ENCODE measurements at regions not wholly inside any gene's neighbourhood (a gene's known extent, or its start where the extent isn't known, plus 50 kb on each side); places are given as distances from the start of the nearest gene placed in this dataset.

DNA sequence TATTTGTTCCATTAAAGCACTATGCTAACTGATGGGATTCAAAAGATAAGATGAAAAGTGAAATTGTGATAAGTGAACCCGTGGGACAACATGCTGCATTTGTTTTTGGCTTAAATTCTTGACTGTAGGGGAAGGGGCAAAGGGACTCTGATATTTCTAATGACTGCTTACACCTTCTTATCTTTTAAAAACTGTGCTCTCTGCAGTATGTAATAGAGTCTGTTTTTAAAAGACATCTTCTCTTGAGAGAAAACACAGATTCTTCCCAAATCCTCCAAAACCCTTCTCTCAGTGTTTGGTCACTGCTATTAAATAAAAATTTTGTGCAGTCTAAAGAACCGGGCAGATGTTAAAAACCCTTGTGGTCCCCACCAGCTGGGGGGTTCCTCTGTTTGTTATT is 327.8 kb upstream of the FANCL start:
- TF ChIP-seq CHD4 (IDR thresholded peaks at IDR 0.05; ENCODE audit: borderline replicate concordance), result no peak
- TF ChIP-seq, protein P1, sequence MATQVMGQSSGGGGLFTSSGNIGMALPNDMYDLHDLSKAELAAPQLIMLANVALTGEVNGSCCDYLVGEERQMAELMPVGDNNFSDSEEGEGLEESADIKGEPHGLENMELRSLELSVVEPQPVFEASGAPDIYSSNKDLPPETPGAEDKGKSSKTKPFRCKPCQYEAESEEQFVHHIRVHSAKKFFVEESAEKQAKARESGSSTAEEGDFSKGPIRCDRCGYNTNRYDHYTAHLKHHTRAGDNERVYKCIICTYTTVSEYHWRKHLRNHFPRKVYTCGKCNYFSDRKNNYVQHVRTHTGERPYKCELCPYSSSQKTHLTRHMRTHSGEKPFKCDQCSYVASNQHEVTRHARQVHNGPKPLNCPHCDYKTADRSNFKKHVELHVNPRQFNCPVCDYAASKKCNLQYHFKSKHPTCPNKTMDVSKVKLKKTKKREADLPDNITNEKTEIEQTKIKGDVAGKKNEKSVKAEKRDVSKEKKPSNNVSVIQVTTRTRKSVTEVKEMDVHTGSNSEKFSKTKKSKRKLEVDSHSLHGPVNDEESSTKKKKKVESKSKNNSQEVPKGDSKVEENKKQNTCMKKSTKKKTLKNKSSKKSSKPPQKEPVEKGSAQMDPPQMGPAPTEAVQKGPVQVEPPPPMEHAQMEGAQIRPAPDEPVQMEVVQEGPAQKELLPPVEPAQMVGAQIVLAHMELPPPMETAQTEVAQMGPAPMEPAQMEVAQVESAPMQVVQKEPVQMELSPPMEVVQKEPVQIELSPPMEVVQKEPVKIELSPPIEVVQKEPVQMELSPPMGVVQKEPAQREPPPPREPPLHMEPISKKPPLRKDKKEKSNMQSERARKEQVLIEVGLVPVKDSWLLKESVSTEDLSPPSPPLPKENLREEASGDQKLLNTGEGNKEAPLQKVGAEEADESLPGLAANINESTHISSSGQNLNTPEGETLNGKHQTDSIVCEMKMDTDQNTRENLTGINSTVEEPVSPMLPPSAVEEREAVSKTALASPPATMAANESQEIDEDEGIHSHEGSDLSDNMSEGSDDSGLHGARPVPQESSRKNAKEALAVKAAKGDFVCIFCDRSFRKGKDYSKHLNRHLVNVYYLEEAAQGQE (IDR thresholded peaks at IDR 0.05), result no peak
- no peak for TF ChIP-seq TP53 (CRISPR knock-in tag; IDR thresholded peaks at IDR 0.05)
- TF ChIP-seq EHMT2 (IDR thresholded peaks at IDR 0.05; ENCODE audit: low read depth), result no peak
- TF ChIP-seq POLR2A (IDR thresholded peaks at IDR 0.05; ENCODE audit: low read length), result no peak
- TF ChIP-seq, protein P2, sequence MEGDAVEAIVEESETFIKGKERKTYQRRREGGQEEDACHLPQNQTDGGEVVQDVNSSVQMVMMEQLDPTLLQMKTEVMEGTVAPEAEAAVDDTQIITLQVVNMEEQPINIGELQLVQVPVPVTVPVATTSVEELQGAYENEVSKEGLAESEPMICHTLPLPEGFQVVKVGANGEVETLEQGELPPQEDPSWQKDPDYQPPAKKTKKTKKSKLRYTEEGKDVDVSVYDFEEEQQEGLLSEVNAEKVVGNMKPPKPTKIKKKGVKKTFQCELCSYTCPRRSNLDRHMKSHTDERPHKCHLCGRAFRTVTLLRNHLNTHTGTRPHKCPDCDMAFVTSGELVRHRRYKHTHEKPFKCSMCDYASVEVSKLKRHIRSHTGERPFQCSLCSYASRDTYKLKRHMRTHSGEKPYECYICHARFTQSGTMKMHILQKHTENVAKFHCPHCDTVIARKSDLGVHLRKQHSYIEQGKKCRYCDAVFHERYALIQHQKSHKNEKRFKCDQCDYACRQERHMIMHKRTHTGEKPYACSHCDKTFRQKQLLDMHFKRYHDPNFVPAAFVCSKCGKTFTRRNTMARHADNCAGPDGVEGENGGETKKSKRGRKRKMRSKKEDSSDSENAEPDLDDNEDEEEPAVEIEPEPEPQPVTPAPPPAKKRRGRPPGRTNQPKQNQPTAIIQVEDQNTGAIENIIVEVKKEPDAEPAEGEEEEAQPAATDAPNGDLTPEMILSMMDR (IDR thresholded peaks at IDR 0.05), result no peak
- no peak for TF ChIP-seq EP300 (IDR thresholded peaks at IDR 0.05)
- TF ChIP-seq EHF (CRISPR knock-in tag; IDR thresholded peaks at IDR 0.05), result no peak
- no peak for TF ChIP-seq MAZ (IDR thresholded peaks at IDR 0.05; ENCODE audit: borderline replicate concordance, low read depth, low read length)
- no peak for TF ChIP-seq ESRRA (IDR thresholded peaks at IDR 0.05; ENCODE audit: borderline replicate concordance, low read length)
- TF ChIP-seq, protein P3, sequence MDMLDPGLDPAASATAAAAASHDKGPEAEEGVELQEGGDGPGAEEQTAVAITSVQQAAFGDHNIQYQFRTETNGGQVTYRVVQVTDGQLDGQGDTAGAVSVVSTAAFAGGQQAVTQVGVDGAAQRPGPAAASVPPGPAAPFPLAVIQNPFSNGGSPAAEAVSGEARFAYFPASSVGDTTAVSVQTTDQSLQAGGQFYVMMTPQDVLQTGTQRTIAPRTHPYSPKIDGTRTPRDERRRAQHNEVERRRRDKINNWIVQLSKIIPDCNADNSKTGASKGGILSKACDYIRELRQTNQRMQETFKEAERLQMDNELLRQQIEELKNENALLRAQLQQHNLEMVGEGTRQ (IDR thresholded peaks at IDR 0.05), result no peak
- TF ChIP-seq RAD21 (conservative IDR thresholded peaks at IDR 0.05 in 1 of 2, IDR thresholded peaks at IDR 0.05 in 1 of 2), result no peak
- TF ChIP-seq, protein P4, sequence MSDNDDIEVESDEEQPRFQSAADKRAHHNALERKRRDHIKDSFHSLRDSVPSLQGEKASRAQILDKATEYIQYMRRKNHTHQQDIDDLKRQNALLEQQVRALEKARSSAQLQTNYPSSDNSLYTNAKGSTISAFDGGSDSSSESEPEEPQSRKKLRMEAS (IDR thresholded peaks at IDR 0.05), result no peak
- no peak for TF ChIP-seq HDAC2 (IDR thresholded peaks at IDR 0.05)

Measured in A549 (cell line).